ENCODE measurements at regions not wholly inside any gene's neighbourhood (a gene's known extent, or its start where the extent isn't known, plus 50 kb on each side); places are given as distances from the start of the nearest gene placed in this dataset.
"Not testable (repeated sequence)": the region's sequence is repeated elsewhere in the genome, so short reads cannot be mapped to it uniquely, and the experiment has no call there.

DNA sequence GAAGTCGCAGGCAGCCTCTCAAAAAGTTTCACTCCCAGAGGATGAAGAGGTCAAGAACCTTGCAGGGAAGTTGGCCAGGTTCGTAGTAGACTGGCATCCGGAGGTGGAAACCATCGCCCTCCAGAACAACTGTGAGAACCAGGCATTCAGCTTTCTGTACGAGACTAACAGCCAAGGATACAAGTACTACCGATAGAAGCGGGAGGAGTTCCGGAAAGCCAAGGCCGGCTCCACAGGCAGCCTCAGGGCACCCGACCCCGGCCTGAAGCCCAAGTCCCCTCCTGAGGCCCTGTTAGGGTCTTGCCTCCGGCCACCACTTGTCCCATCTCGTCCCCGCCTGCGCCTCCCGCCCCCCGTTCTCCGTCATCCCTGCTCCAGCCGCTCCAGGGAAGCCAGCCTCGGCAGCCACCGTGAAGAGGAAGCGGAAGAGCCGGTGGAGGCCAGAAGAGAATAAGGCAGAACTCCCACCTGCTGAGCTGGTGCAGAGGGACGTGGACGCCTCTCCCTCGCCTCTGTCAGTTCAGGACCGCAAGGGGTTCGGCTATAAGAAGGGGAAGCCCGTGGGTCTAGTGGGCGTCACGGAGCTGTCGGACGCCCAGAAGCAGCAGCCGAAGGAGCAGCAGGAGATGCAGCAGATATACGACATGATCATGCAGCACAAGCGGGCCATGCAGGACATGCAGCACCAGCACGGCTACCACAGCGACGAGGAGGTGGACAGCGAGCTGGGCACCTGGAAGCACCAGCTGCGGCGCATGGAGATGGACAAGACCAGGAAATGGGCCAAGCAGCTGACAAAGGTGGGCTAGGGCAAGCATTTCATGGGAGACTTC is 366.8 kb upstream of the ATXN7L3B start:
- no peak for DNase-seq
- Histone ChIP-seq H3K27me3 (ENCODE audit: insufficient read depth, low read depth, severe bottlenecking) (no peaks in the 10 kb centered on the region), H3K36me3 (no peaks in the 10 kb centered on the region), H3K4me3 (ENCODE audit: low read depth, low read length) (no peak overlapping the region), H3K27ac (no peak overlapping the region), H3K9me3 (ENCODE audit: severe bottlenecking) (no peaks in the 10 kb centered on the region)
- TF ChIP-seq, protein P1, sequence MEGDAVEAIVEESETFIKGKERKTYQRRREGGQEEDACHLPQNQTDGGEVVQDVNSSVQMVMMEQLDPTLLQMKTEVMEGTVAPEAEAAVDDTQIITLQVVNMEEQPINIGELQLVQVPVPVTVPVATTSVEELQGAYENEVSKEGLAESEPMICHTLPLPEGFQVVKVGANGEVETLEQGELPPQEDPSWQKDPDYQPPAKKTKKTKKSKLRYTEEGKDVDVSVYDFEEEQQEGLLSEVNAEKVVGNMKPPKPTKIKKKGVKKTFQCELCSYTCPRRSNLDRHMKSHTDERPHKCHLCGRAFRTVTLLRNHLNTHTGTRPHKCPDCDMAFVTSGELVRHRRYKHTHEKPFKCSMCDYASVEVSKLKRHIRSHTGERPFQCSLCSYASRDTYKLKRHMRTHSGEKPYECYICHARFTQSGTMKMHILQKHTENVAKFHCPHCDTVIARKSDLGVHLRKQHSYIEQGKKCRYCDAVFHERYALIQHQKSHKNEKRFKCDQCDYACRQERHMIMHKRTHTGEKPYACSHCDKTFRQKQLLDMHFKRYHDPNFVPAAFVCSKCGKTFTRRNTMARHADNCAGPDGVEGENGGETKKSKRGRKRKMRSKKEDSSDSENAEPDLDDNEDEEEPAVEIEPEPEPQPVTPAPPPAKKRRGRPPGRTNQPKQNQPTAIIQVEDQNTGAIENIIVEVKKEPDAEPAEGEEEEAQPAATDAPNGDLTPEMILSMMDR (IDR thresholded peaks at IDR 0.05; ENCODE audit: low read depth, low read length), result no peak

DNA sequence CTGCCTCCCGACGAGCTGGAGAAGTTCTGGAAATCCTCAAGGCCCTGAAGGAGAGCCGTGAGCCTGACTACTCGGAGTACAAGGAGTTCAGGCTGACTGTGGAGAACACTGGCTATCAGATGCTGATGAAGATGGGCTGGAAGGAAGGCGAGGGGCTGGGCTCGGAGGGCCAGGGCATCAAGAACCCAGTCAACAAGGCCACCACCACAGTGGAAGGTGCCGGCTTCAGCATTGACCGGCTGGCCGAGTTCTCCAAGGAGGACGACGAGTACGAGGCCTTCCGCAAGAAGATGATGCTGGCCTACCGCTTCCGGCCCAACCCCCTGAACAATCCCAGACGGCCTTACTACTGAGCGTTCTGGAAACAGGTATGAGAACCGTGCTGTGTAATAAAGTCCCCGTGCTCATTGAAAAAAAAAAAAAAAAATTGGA is 366.1 kb upstream of the ATXN7L3B start:
- TF ChIP-seq, protein P1 (IDR thresholded peaks at IDR 0.05; ENCODE audit: low read depth, low read length), result no peak
- Histone ChIP-seq H3K4me3 (ENCODE audit: low read depth, low read length) (no peak overlapping the region), H3K27ac (no peak overlapping the region), H3K36me3 (no peaks in the 10 kb centered on the region), H3K27me3 (ENCODE audit: insufficient read depth, low read depth, severe bottlenecking) (no peaks in the 10 kb centered on the region), H3K9me3 (ENCODE audit: severe bottlenecking) (no peaks in the 10 kb centered on the region)
- no peak for DNase-seq

DNA sequence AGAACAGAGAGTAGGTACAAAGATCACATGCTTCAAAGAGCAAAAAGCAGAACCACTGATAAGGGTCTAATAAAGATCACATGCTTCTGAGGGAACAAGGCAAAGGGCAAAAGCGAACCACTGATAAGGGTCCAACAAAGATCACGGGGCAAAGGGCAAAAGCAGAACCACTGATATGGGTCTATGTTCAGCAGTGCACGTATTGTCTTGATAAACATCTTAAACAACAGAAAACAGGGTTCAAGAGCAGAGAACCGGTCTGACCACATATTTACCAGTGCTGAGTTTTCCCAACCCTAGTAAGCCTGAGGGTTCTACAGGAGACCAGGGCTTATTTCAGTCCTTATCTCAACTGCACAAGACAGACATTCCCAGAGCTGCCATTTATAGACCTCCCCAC is 362.7 kb upstream of the ATXN7L3B start:
- DNase-seq; H3K9me3 ChIP-seq (ENCODE audit: severe bottlenecking); H3K4me3 ChIP-seq (ENCODE audit: low read depth, low read length); H3K36me3 ChIP-seq; H3K27ac ChIP-seq; H3K27me3 ChIP-seq (ENCODE audit: insufficient read depth, low read depth, severe bottlenecking): not testable (repeated sequence)

DNA sequence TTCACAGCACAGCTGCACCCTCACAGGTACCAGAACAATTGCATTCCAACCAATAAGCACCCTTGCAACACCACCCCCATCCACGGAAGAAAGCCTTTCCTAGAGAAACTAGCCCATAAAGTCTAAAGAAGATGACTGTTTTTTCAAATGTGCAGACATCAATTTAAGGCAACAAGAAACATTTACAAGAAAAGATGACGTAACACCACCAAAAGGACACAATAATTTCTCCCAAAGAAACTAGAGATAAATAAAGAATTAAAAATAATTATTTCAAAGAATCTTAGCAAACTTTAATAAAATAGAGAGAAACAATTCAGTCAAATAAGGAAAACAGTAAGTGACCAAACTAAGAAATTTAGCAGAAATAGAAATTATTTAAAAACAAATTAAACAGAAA is 352.3 kb upstream of the ATXN7L3B start:
- Histone ChIP-seq H3K27ac (no peak overlapping the region), H3K27me3 (ENCODE audit: insufficient read depth, low read depth, severe bottlenecking) (no peaks in the 10 kb centered on the region), H3K9me3 (ENCODE audit: severe bottlenecking) (no peaks in the 10 kb centered on the region), H3K36me3 (no peaks in the 10 kb centered on the region), H3K4me3 (ENCODE audit: low read depth, low read length) (no peak overlapping the region)
- no peak for DNase-seq
- TF ChIP-seq, protein P1 (IDR thresholded peaks at IDR 0.05; ENCODE audit: low read depth, low read length), result no peak

DNA sequence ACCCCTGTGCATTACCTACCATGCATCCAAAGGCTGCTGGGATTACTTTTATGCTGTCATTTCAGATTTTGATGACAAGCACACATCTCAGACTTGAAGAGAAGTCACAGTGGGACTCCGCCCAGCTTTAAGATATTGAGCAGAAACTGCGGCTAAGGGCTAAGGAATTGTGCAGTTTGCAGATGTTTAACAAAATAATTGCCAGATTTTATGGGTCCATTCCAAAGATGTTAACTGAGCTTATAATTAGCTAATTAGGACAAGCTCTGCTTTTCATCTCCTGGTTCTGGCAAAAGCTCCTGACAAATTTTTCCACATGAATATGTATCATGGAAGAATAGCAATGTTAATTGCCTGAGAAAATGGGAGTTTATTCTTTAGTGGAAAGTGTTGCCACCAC is 344.4 kb upstream of the ATXN7L3B start:
- Histone ChIP-seq H3K27ac (no peak overlapping the region), H3K27me3 (ENCODE audit: insufficient read depth, low read depth, severe bottlenecking) (no peaks in the 10 kb centered on the region), H3K36me3 (no peaks in the 10 kb centered on the region), H3K9me3 (ENCODE audit: severe bottlenecking) (no peaks in the 10 kb centered on the region), H3K4me3 (ENCODE audit: low read depth, low read length) (no peak overlapping the region)
- TF ChIP-seq, protein P1 (IDR thresholded peaks at IDR 0.05; ENCODE audit: low read depth, low read length), result no peak
- DNase-seq, result no peak

DNA sequence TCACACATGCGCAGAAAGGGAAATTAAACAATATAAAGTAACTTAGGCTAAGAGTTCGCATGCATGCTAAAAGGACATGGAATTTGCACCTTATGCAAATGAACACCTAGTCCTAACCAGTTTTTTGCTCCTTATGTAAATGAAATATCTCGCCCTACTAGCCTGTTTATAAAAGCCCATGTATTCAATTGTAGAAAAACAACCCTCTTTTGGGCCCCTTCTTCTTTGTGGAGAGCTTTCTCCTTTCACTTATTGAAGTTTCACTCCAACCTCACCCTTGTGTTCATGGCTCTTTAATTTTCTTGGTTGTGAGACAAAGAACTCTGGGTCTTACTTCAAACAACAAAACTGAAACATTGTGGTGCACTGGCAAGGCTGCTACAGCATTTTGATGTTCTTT is 333.4 kb upstream of the ATXN7L3B start:
- Histone ChIP-seq H3K4me3 (ENCODE audit: low read depth, low read length) (no peak overlapping the region), H3K27me3 (ENCODE audit: insufficient read depth, low read depth, severe bottlenecking) (no peaks in the 10 kb centered on the region), H3K9me3 (ENCODE audit: severe bottlenecking) (no peaks in the 10 kb centered on the region), H3K36me3 (no peaks in the 10 kb centered on the region), H3K27ac (no peak overlapping the region)
- TF ChIP-seq, protein P1 (IDR thresholded peaks at IDR 0.05; ENCODE audit: low read depth, low read length), result no peak
- no peak for DNase-seq

Data from WERI-Rb-1 (cell line).